K562 (cell line): ENCODE measurements at regions not wholly inside any gene's neighbourhood (a gene's known extent, or its start where the extent isn't known, plus 50 kb on each side); places are given as distances from the start of the nearest gene placed in this dataset.

ENCODE experiments used
- ATAC-seq: fragments of 200-7000 bp; cut with Tn5 transposase; 3 replicates; pipeline ENCODE4 v1.9.1; 2020; ENCODE audit warnings: moderate library complexity
- BruUV-seq: library from RNA; stranded (reverse); fragments of 400-500 nt; replicated peaks from 2 replicates; lab custom pipeline; 2021; lab: Mats Ljungman, UMichigan
- CTCF ChIA-PET: fragments of 300-600 bp; formaldehyde crosslinking; extraction: SDS; loops from one replicate; lab custom pipeline; 2021; ENCODE audit warnings: low intra/inter-chr PET ratio; lab: Yijun Ruan, JAX
- POLR2A ChIA-PET: fragments of 300-600, 350-650 bp; sonication (Branson Sonifier 250); formaldehyde crosslinking; extraction: SDS; loops from one replicate; lab custom pipeline; 2021; ENCODE audit warnings: antibody characterized with exemption, inconsistent platforms; lab: Yijun Ruan, JAX
- DNase-seq, 4 experiments: peaks; one replicate each; pipeline versions ENCODE4 v3.0.0 to v3.0.0-alpha.2; 2011 to 2018; ENCODE audit warnings: low spot score in 3 of 4, mixed read lengths in 3 of 4; ENCODE audit errors: extremely low read depth in 1 of 4
- FAIRE-seq: peaks from 2 replicates; lab custom pipeline; 2011; peaks lifted over from hg19 to GRCh38; lab: Jason Lieb, UNC
- H2AFZ ChIP-seq: 2 replicates; pipeline ENCODE4 v1.6.0; 2011; ENCODE audit warnings: low read depth, low read length, control low read depth, inconsistent platforms
- H3K27ac ChIP-seq: fragments of 200-600 bp; 3 replicates; pipeline ENCODE4 v1.8.0; 2011; ENCODE audit warnings: low read depth, mild to moderate bottlenecking, control low read depth, inconsistent platforms, low read length, moderate library complexity, mixed read lengths; ENCODE audit errors: extremely low read depth
- H3K27me3 ChIP-seq, 2 experiments: fragments of 300-600 bp in 1 of 2; 2 replicates in 1 of 2; 3 replicates in 1 of 2; pipeline versions ENCODE4 v1.6.0 to v1.8.0; 2011; ENCODE audit warnings: inconsistent platforms in 2 of 2, low read length in 2 of 2, mild to moderate bottlenecking in 1 of 2, mixed read lengths in 1 of 2, moderate library complexity in 1 of 2; ENCODE audit not compliant: control insufficient read depth in 2 of 2, insufficient read depth in 2 of 2
- H3K36me3 ChIP-seq: fragments of 300-600 bp; 3 replicates; pipeline ENCODE4 v1.8.0; 2011; ENCODE audit warnings: mild to moderate bottlenecking, low read length, inconsistent platforms; ENCODE audit not compliant: control insufficient read depth, insufficient read depth
- H3K4me1 ChIP-seq, 2 experiments: fragments of 200-600 bp in 1 of 2; replicated peaks in 1 of 2; 2 replicates in 1 of 2; 3 replicates in 1 of 2; pipeline versions ENCODE4 v1.5.1 to v1.8.0; 2011; ENCODE audit warnings: inconsistent platforms in 2 of 2, low read length in 2 of 2, mild to moderate bottlenecking in 1 of 2, mixed read lengths in 1 of 2, moderate library complexity in 1 of 2; ENCODE audit not compliant: control insufficient read depth in 2 of 2, insufficient read depth in 2 of 2
- H3K4me2 ChIP-seq: 2 replicates; pipeline ENCODE4 v1.6.1; 2011; ENCODE audit warnings: low read length, control low read depth, inconsistent platforms, mixed read lengths; ENCODE audit not compliant: insufficient read depth
- H3K4me3 ChIP-seq: fragments of 200-600 bp; sonication (generic), shearing (Covaris generic); 2 replicates; pipeline ENCODE4 v1.5.1; 2016; ENCODE audit warnings: control low read depth, inconsistent platforms
- H3K79me2 ChIP-seq: fragments of 200-600 bp; 3 replicates; pipeline ENCODE4 v1.8.0; 2011; ENCODE audit warnings: low read length, inconsistent platforms; ENCODE audit not compliant: control insufficient read depth, insufficient read depth
- H3K9ac ChIP-seq, 2 experiments: 2 replicates each; pipeline versions ENCODE4 v1.6.0 to v1.6.1; 2011; ENCODE audit warnings: low read depth in 2 of 2, low read length in 2 of 2, control low read depth in 1 of 2, inconsistent platforms in 1 of 2, mild to moderate bottlenecking in 1 of 2, mixed read lengths in 1 of 2; ENCODE audit not compliant: insufficient read depth in 1 of 2
- H3K9me1 ChIP-seq: one replicate; pipeline ENCODE4 v1.6.0; 2011; ENCODE audit warnings: inconsistent platforms, mild to moderate bottlenecking, low read length, moderate library complexity; ENCODE audit not compliant: control insufficient read depth, insufficient read depth
- H3K9me3 ChIP-seq: replicated peaks from 2 replicates; pipeline ENCODE4 v1.5.1; 2011; ENCODE audit warnings: low read depth, low read length, inconsistent platforms; ENCODE audit not compliant: control insufficient read depth, insufficient read depth
- H4K20me1 ChIP-seq: replicated peaks from 2 replicates; pipeline ENCODE4 v1.6.1; 2011; ENCODE audit warnings: low read length, inconsistent platforms, mixed read lengths; ENCODE audit not compliant: control insufficient read depth, insufficient read depth
- ARID2 ChIP-seq: fragments of 450-650 bp; IDR thresholded peaks from 2 replicates; pipeline ENCODE4 v1.6.1; 2017; ENCODE audit warnings: antibody characterized with exemption, mild to moderate bottlenecking
- ETV1 ChIP-seq: fragments of 450-650 bp; conservative IDR thresholded peaks from 2 replicates; pipeline ENCODE4 v1.6.1; 2016; ENCODE audit warnings: missing genetic modification characterization, control low read depth, low read depth, missing compliant biosample characterization
- ETV5 ChIP-seq: sonication (generic); formaldehyde crosslinking; IDR thresholded peaks from 2 replicates; pipeline ENCODE4 v1.4.0; 2020; ENCODE audit warnings: low read depth, mild to moderate bottlenecking, missing genetic modification reagents
- GATAD2B ChIP-seq: fragments of 450-650 bp; IDR thresholded peaks from 2 replicates; pipeline ENCODE4 v1.6.1; 2017; ENCODE audit warnings: mild to moderate bottlenecking, borderline replicate concordance
- HDAC6 ChIP-seq: IDR thresholded peaks from 2 replicates; pipeline ENCODE4 v1.6.1; 2012; ENCODE audit warnings: low read depth, mild to moderate bottlenecking, control low read depth, inconsistent platforms, low read length, moderate library complexity
- HIVEP1 ChIP-seq: fragments of 250-450 bp; sonication (Bioruptor Pico); IDR thresholded peaks from 2 replicates; pipeline ENCODE4 v1.4.0; 2020; ENCODE audit warnings: mild to moderate bottlenecking
- LARP7 ChIP-seq: fragments of 450-650 bp; IDR thresholded peaks from 2 replicates; pipeline ENCODE4 v1.6.1; 2016
- MECOM ChIP-seq: fragments of 250-450 bp; sonication (Bioruptor Pico); IDR thresholded peaks from 2 replicates; pipeline ENCODE4 v1.8.0; 2022; ENCODE audit warnings: inconsistent platforms
- NR3C1 ChIP-seq: sonication (generic); formaldehyde crosslinking; IDR thresholded peaks from 2 replicates; pipeline ENCODE4 v1.8.1; 2022; ENCODE audit warnings: missing genetic modification reagents
- NUFIP1 ChIP-seq: fragments of 450-650 bp; IDR thresholded peaks from 2 replicates; pipeline ENCODE4 v1.6.1; 2018; ENCODE audit not compliant: partially characterized antibody
- TAF15 ChIP-seq: fragments of 200-400 bp; formaldehyde crosslinking; IDR thresholded peaks from 2 replicates; pipeline ENCODE4 v1.6.1; 2017; ENCODE audit warnings: mild to moderate bottlenecking, low read depth, low read length, moderate library complexity
- TRIM28 ChIP-seq: fragments of 450-650 bp; IDR thresholded peaks from 2 replicates; pipeline ENCODE4 v1.6.1; 2017
- WHSC1 ChIP-seq: IDR thresholded peaks from one replicate; pipeline ENCODE4 v1.6.1; 2012; ENCODE audit warnings: low read length, control low read depth, inconsistent platforms
- ZBTB7A ChIP-seq: IDR thresholded peaks from 2 replicates; pipeline ENCODE4 v1.6.1; 2011; ENCODE audit warnings: low read depth, mild to moderate bottlenecking, low read length, moderate library complexity, borderline replicate concordance; ENCODE audit not compliant: control insufficient read depth
- ZNF121 ChIP-seq: sonication (generic); formaldehyde crosslinking; conservative IDR thresholded peaks from 2 replicates; pipeline ENCODE4 v1.8.0; 2022; ENCODE audit warnings: missing genetic modification reagents
- ZNF766 ChIP-seq: fragments of 200-800 bp; sonication (Bioruptor generic); conservative IDR thresholded peaks from 2 replicates; pipeline ENCODE4 v1.6.1; 2016; ENCODE audit warnings: missing genetic modification characterization, missing compliant biosample characterization
- WGBS: fragments of 100-300 bp; shearing (Covaris generic); methylation state at CpG from one replicate; pipeline ENCODE4 v1.1.6; 2016; ENCODE audit warnings: low coverage, mixed read lengths; ENCODE audit not compliant: insufficient coverage; ENCODE audit errors: missing lambda C conversion rate; 5-methylcytosine and 5-hydroxymethylcytosine counted together
- in situ Hi-C: fragments of 300-500 bp; cut with MboI; formaldehyde crosslinking; loops from 4 replicates; pipeline ENCODE4 v1.15.0; 2018; ENCODE audit warnings: inconsistent platforms, mixed read lengths
- intact Hi-C: fragments of 100-400 bp; cut with micrococcal nuclease; formaldehyde crosslinking; loops from 2 replicates; pipeline ENCODE4 v1.14.2; 2022
- TF ChIP-seq, protein P1 (sequence below): fragments of 200-800 bp; sonication (Bioruptor generic); IDR thresholded peaks from 2 replicates; pipeline ENCODE4 v1.6.1; 2016; ENCODE audit warnings: missing genetic modification characterization, missing compliant biosample characterization

DNA sequence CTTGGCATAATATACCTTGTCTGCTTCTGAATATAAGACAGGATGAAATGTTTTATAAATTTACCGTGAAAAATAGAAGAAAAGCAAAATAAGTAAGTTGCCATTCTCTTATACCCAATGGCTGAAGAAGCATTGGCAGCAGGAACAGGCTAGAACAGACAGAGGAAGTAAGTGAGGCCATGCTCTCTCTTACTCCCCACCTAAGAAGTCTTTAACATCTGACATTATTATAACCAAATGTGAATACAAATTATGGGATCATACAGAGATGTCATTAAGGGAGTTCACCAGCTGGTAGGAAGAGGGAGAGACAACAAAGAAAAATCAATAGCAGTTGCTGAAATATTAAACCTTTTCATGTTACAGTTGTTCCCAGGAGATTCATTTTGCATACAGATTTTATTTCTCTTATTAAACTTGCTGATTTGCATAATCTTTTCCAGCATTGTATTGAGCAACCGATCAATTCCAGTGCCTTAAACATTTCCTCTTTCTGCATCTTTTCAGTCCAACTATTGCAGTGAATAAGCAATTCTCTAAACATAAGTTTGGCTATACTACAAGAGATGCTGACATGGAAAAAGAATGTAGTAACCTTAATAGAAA lies 270.6 kb downstream of the SLC6A15 start:
- CTCF ChIA-PET = no interaction called here
- Histone ChIP-seq H3K9me1 (no peaks in the 10 kb centered on the region), H2AFZ (no peak overlapping the region)
- WGBS = 0% methylated on average over 2 of the region's 2 CpGs
- no peak for TF ChIP-seq MECOM (CRISPR knock-in tag)
- TF ChIP-seq GATAD2B = no peak
- TF ChIP-seq, protein P1, sequence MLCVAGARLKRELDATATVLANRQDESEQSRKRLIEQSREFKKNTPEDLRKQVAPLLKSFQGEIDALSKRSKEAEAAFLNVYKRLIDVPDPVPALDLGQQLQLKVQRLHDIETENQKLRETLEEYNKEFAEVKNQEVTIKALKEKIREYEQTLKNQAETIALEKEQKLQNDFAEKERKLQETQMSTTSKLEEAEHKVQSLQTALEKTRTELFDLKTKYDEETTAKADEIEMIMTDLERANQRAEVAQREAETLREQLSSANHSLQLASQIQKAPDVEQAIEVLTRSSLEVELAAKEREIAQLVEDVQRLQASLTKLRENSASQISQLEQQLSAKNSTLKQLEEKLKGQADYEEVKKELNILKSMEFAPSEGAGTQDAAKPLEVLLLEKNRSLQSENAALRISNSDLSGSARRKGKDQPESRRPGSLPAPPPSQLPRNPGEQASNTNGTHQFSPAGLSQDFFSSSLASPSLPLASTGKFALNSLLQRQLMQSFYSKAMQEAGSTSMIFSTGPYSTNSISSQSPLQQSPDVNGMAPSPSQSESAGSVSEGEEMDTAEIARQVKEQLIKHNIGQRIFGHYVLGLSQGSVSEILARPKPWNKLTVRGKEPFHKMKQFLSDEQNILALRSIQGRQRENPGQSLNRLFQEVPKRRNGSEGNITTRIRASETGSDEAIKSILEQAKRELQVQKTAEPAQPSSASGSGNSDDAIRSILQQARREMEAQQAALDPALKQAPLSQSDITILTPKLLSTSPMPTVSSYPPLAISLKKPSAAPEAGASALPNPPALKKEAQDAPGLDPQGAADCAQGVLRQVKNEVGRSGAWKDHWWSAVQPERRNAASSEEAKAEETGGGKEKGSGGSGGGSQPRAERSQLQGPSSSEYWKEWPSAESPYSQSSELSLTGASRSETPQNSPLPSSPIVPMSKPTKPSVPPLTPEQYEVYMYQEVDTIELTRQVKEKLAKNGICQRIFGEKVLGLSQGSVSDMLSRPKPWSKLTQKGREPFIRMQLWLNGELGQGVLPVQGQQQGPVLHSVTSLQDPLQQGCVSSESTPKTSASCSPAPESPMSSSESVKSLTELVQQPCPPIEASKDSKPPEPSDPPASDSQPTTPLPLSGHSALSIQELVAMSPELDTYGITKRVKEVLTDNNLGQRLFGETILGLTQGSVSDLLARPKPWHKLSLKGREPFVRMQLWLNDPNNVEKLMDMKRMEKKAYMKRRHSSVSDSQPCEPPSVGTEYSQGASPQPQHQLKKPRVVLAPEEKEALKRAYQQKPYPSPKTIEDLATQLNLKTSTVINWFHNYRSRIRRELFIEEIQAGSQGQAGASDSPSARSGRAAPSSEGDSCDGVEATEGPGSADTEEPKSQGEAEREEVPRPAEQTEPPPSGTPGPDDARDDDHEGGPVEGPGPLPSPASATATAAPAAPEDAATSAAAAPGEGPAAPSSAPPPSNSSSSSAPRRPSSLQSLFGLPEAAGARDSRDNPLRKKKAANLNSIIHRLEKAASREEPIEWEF (CRISPR knock-in tag) = no peak
- TF ChIP-seq LARP7 = no peak
- TF ChIP-seq WHSC1 = no peak
- no peak for TF ChIP-seq ZBTB7A
- TF ChIP-seq HIVEP1 = no peak
- TF ChIP-seq ZNF766 (CRISPR knock-in tag) = no peak
- TF ChIP-seq ZNF121 (CRISPR knock-in tag) = no peak
- TF ChIP-seq NR3C1 = no peak
- TF ChIP-seq ETV1 = no peak
- TF ChIP-seq TAF15 = no peak
- no peak for TF ChIP-seq ETV5 (CRISPR knock-in tag)
- TF ChIP-seq TRIM28 = no peak
- TF ChIP-seq HDAC6 = no peak
- no peak for TF ChIP-seq ARID2
- TF ChIP-seq NUFIP1 = no peak
- TF ChIP-seq, all 486 proteins: peak for 0
- Histone ChIP-seq H3K79me2 (no peaks in the 10 kb centered on the region), H3K4me1 (no peaks in the 10 kb centered on the region), H3K27ac (no peak overlapping the region), H4K20me1 (no peaks in the 10 kb centered on the region), H3K4me3 (no peak overlapping the region), H3K9ac (no peak overlapping the region), H3K27me3 (no peaks in the 10 kb centered on the region), H3K36me3 (no peaks in the 10 kb centered on the region), H3K4me2 (no peak overlapping the region), H3K9me3 (no peaks in the 10 kb centered on the region)
- FAIRE-seq (no peak), DNase-seq (no peak), ATAC-seq (no peak)
- intact Hi-C loops = no loop called here
- in situ Hi-C loops = no loop called here
- no TSS peak for BruUV-seq
- POLR2A ChIA-PET = no interaction called here
